ENCODE measurements at regions not wholly inside any gene's neighbourhood (a gene's known extent, or its start where the extent isn't known, plus 50 kb on each side); places are given as distances from the start of the nearest gene placed in this dataset.

GRCh38 chr5:106601620-106602019 is 1069.1 kb downstream of the EFNA5 start:
- no peaks in the 10 kb centered on the region for H3K9me3 ChIP-seq (ENCODE audit: insufficient read depth, low read depth, low read length)
- H3K4me1 ChIP-seq (ENCODE audit: insufficient read depth, low read length) = no peaks in the 10 kb centered on the region
- no peaks in the 10 kb centered on the region for H3K36me3 ChIP-seq (ENCODE audit: insufficient read depth, low read length)
- H3K4me2 ChIP-seq (ENCODE audit: low read length) = no peak overlapping the region
- Mint-ChIP-seq H3K4me3 (ENCODE audit: unreplicated experiment) (no peak overlapping the region), H3K4me1 (ENCODE audit: low read depth, unreplicated experiment) (no peaks in the 10 kb centered on the region), H3K9me3 (ENCODE audit: unreplicated experiment) (no peaks in the 10 kb centered on the region), H3K27me3 (ENCODE audit: low read depth, unreplicated experiment) (no peaks in the 10 kb centered on the region), H3K36me3 (ENCODE audit: low read depth, unreplicated experiment) (no peaks in the 10 kb centered on the region), H3K27ac (ENCODE audit: unreplicated experiment) (no peak overlapping the region)
- no peak overlapping the region for H3K27ac ChIP-seq (ENCODE audit: low read depth, low read length)
- TF ChIP-seq CTCF (IDR thresholded peaks at IDR 0.05; ENCODE audit: insufficient read depth, low read depth, low read length) = no peak
- TF ChIP-seq EZH2 (IDR thresholded peaks at IDR 0.05; ENCODE audit: insufficient read depth, low read length) = no peak
- no peaks in the 10 kb centered on the region for H4K20me1 ChIP-seq (ENCODE audit: insufficient read depth, low read length)
- no peak overlapping the region for H3K9ac ChIP-seq (ENCODE audit: low read length)
- H2AFZ ChIP-seq (ENCODE audit: low read depth, low read length) = no peak overlapping the region
- DNase-seq (ENCODE audit: low read depth) = no peak
- no peak for FAIRE-seq
- no peak overlapping the region for H3K4me3 ChIP-seq (ENCODE audit: insufficient read depth, low read depth, low read length)
- no peaks in the 10 kb centered on the region for H3K79me2 ChIP-seq (ENCODE audit: insufficient read depth, low read length)
- H3K27me3 ChIP-seq (ENCODE audit: insufficient read depth, low read length) = no peaks in the 10 kb centered on the region

- Histone ChIP-seq H3K36me3 (ENCODE audit: insufficient read depth, low read length) (no peaks in the 10 kb centered on the region), H3K4me2 (ENCODE audit: low read length) (no peak overlapping the region), H3K27me3 (ENCODE audit: insufficient read depth, low read length) (no peaks in the 10 kb centered on the region), H3K79me2 (ENCODE audit: insufficient read depth, low read length) (no peaks in the 10 kb centered on the region), H3K27ac (ENCODE audit: low read depth, low read length) (no peak overlapping the region), H3K9me3 (ENCODE audit: insufficient read depth, low read depth, low read length) (no peaks in the 10 kb centered on the region), H3K9ac (ENCODE audit: low read length) (no peak overlapping the region), H3K4me1 (ENCODE audit: insufficient read depth, low read length) (no peaks in the 10 kb centered on the region), H2AFZ (ENCODE audit: low read depth, low read length) (no peak overlapping the region), H3K4me3 (ENCODE audit: insufficient read depth, low read depth, low read length) (no peak overlapping the region), H4K20me1 (ENCODE audit: insufficient read depth, low read length) (no peaks in the 10 kb centered on the region)
- no peak overlapping the region for H3K4me3 Mint-ChIP-seq (ENCODE audit: unreplicated experiment)
- DNase-seq (ENCODE audit: low read depth) = no peak
- H3K4me1 Mint-ChIP-seq (ENCODE audit: low read depth, unreplicated experiment) = no peaks in the 10 kb centered on the region
- H3K9me3 Mint-ChIP-seq (ENCODE audit: unreplicated experiment) = no peaks in the 10 kb centered on the region
- no peak for FAIRE-seq
- H3K27ac Mint-ChIP-seq (ENCODE audit: unreplicated experiment) = no peak overlapping the region
- H3K27me3 Mint-ChIP-seq (ENCODE audit: low read depth, unreplicated experiment) = no peaks in the 10 kb centered on the region
- no peak for TF ChIP-seq CTCF (IDR thresholded peaks at IDR 0.05; ENCODE audit: insufficient read depth, low read depth, low read length)
- TF ChIP-seq EZH2 (IDR thresholded peaks at IDR 0.05; ENCODE audit: insufficient read depth, low read length) = no peak
- no peaks in the 10 kb centered on the region for H3K36me3 Mint-ChIP-seq (ENCODE audit: low read depth, unreplicated experiment)
Measured at GRCh38 chr5:106600803-106601202, 1069.9 kb downstream of the EFNA5 start.

DNA sequence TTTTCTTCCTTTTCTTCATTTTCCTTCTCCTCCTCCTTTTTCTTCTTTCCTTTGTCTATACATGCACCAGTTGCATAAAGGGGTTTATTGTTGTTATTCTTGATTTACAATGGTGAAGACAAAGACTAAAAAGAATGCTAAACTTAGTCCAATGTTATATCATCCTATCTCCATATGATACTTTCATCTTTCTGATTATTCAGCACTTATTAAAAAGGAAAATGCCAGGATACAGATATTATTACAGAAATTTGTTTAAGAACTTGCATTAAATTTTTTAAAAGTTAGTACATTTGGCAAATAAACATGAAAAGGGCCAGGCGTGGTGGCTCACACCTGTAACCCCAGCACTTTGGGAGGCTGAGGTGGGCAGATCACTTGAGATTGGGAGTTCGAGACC is 1074.9 kb downstream of the EFNA5 start:
- peaks cover 3% of the 10 kb centered on the region for H3K9me3 Mint-ChIP-seq (ENCODE audit: unreplicated experiment)

More for the DNA sequence above, 1074.9 kb downstream of the EFNA5 start:
- no peak overlapping the region for H3K4me3 Mint-ChIP-seq (ENCODE audit: unreplicated experiment)
- Histone ChIP-seq H3K79me2 (ENCODE audit: insufficient read depth, low read length) (no peaks in the 10 kb centered on the region), H3K9ac (ENCODE audit: low read length) (no peak overlapping the region), H3K4me3 (ENCODE audit: insufficient read depth, low read depth, low read length) (no peak overlapping the region), H2AFZ (ENCODE audit: low read depth, low read length) (no peak overlapping the region), H3K27me3 (ENCODE audit: insufficient read depth, low read length) (no peaks in the 10 kb centered on the region), H3K4me2 (ENCODE audit: low read length) (no peak overlapping the region), H4K20me1 (ENCODE audit: insufficient read depth, low read length) (no peaks in the 10 kb centered on the region), H3K27ac (ENCODE audit: low read depth, low read length) (no peak overlapping the region), H3K4me1 (ENCODE audit: insufficient read depth, low read length) (no peaks in the 10 kb centered on the region), H3K9me3 (ENCODE audit: insufficient read depth, low read depth, low read length) (no peaks in the 10 kb centered on the region), H3K36me3 (ENCODE audit: insufficient read depth, low read length) (no peaks in the 10 kb centered on the region)
- DNase-seq (ENCODE audit: low read depth) (no peak), FAIRE-seq (no peak)
- no peak overlapping the region for H3K27ac Mint-ChIP-seq (ENCODE audit: unreplicated experiment)
- peaks cover 1% of the 10 kb centered on the region for H3K4me1 Mint-ChIP-seq (ENCODE audit: low read depth, unreplicated experiment)
- TF ChIP-seq CTCF (IDR thresholded peaks at IDR 0.05; ENCODE audit: insufficient read depth, low read depth, low read length) (no peak), EZH2 (IDR thresholded peaks at IDR 0.05; ENCODE audit: insufficient read depth, low read length) (no peak)
- H3K27me3 Mint-ChIP-seq (ENCODE audit: low read depth, unreplicated experiment) = no peaks in the 10 kb centered on the region
- H3K36me3 Mint-ChIP-seq (ENCODE audit: low read depth, unreplicated experiment) = no peaks in the 10 kb centered on the region

All from astrocyte (in vitro differentiated cells and primary cell).